A549 (cell line): ENCODE measurements at regions not wholly inside any gene's neighbourhood (a gene's known extent, or its start where the extent isn't known, plus 50 kb on each side); places are given as distances from the start of the nearest gene placed in this dataset.

Experiments
- ATAC-seq, 2 experiments: fragments of 200-7000 bp in 1 of 2; fragments of >200 bp in 1 of 2; cut with Nextera tagmentation in 1 of 2; cut with Tn5 transposase in 1 of 2; 3 replicates each; pipeline versions ENCODE4 v1.8.0 to v1.9.1; 2018 to 2020; ENCODE audit warnings: mild to moderate bottlenecking in 1 of 2, moderate library complexity in 1 of 2
- CTCF ChIA-PET: fragments of 300-600 bp; sonication (Branson Sonifier 250); formaldehyde crosslinking; extraction: SDS; loops from one replicate; lab custom pipeline; 2021; ENCODE audit warnings: antibody characterized with exemption, inconsistent platforms; lab: Yijun Ruan, JAX
- POLR2A ChIA-PET: fragments of 350-600 bp; formaldehyde crosslinking; extraction: SDS; loops from one replicate; lab custom pipeline; 2021; ENCODE audit warnings: antibody characterized with exemption, inconsistent platforms; lab: Yijun Ruan, JAX
- DNase-seq, 2 experiments: peaks; one replicate each; pipeline versions ENCODE4 v3.0.0 to v3.0.0-alpha.2; 2011 to 2016; ENCODE audit warnings: low read depth in 1 of 2, low spot score in 1 of 2
- FAIRE-seq: peaks from 2 replicates; lab custom pipeline; 2011; peaks lifted over from hg19 to GRCh38; lab: Jason Lieb, UNC
- H3K27ac ChIP-seq, 2 experiments: fragments of >200 bp; sonication (Bioruptor Twin); formaldehyde crosslinking; 3 replicates each; pipeline ENCODE4 v1.5.1; 2016 to 2017
- H3K4me1 ChIP-seq: fragments of >200 bp; sonication (Bioruptor Twin); formaldehyde crosslinking; 3 replicates; pipeline ENCODE4 v1.6.1; 2016
- H3K4me2 ChIP-seq: fragments of >200 bp; sonication (Bioruptor Twin); formaldehyde crosslinking; 3 replicates; pipeline ENCODE4 v1.6.1; 2016
- H3K4me3 ChIP-seq: fragments of >200 bp; sonication (Bioruptor Twin); formaldehyde crosslinking; 3 replicates; pipeline ENCODE4 v1.5.1; 2016
- H3K9me3 ChIP-seq: fragments of >200 bp; sonication (Bioruptor Twin); formaldehyde crosslinking; 3 replicates; pipeline ENCODE4 v1.6.1; 2016
- BHLHE40 ChIP-seq: IDR thresholded peaks from 2 replicates; pipeline ENCODE4 v1.6.1; 2012; ENCODE audit warnings: low read depth, low read length, inconsistent platforms
- CBX8 ChIP-seq: fragments of 200-600 bp; sonication (generic); IDR thresholded peaks from 2 replicates; pipeline ENCODE4 v1.6.1; 2016
- CHD4 ChIP-seq: fragments of 200-600 bp; sonication (generic); IDR thresholded peaks from 2 replicates; pipeline ENCODE4 v1.6.1; 2016; ENCODE audit warnings: antibody characterized with exemption, mild to moderate bottlenecking, borderline replicate concordance
- CTCF ChIP-seq: fragments of >200 bp; sonication (Bioruptor Twin); formaldehyde crosslinking; IDR thresholded peaks from 3 replicates; pipeline ENCODE4 v1.5.1; 2016
- E2F6 ChIP-seq: IDR thresholded peaks from 2 replicates; pipeline ENCODE4 v1.6.1; 2012; ENCODE audit warnings: low read depth, borderline replicate concordance
- EHF ChIP-seq: fragments of 250-450 bp; sonication (Bioruptor Pico); IDR thresholded peaks from 2 replicates; pipeline ENCODE4 v1.5.0; 2020; ENCODE audit warnings: mild to moderate bottlenecking
- HDAC2 ChIP-seq: fragments of 200-600 bp; sonication (generic); IDR thresholded peaks from 2 replicates; pipeline ENCODE4 v1.6.1; 2016
- HOXA7 ChIP-seq: fragments of 250-450 bp; sonication (Bioruptor Pico); IDR thresholded peaks from 2 replicates; pipeline ENCODE4 v1.5.0; 2020; ENCODE audit warnings: mild to moderate bottlenecking, moderate library complexity
- JUNB ChIP-seq: fragments of >200 bp; sonication (Bioruptor Twin); formaldehyde crosslinking; IDR thresholded peaks from 2 replicates; pipeline ENCODE4 v1.6.1; 2016
- KDM5A ChIP-seq: fragments of 200-600 bp; sonication (generic); IDR thresholded peaks from 2 replicates; pipeline ENCODE4 v1.6.1; 2016; ENCODE audit warnings: antibody characterized with exemption, mild to moderate bottlenecking
- MAFK ChIP-seq: fragments of 450-650 bp; IDR thresholded peaks from 2 replicates; pipeline ENCODE4 v1.6.1; 2014; ENCODE audit not compliant: partially characterized antibody
- MAX ChIP-seq: IDR thresholded peaks from 2 replicates; pipeline ENCODE4 v1.6.1; 2012
- MAZ ChIP-seq: fragments of 150-350 bp; IDR thresholded peaks from 2 replicates; pipeline ENCODE4 v1.6.1; 2014; ENCODE audit warnings: antibody characterized with exemption, low read depth, low read length, borderline replicate concordance
- NFE2L2 ChIP-seq: fragments of 150-350 bp; conservative IDR thresholded peaks from 2 replicates; pipeline ENCODE4 v1.6.1; 2014; ENCODE audit warnings: low read length
- NR3C1 ChIP-seq: fragments of >200 bp; sonication (Bioruptor Twin); formaldehyde crosslinking; IDR thresholded peaks from 3 replicates; pipeline ENCODE4 v1.6.1; 2017
- PBX3 ChIP-seq: IDR thresholded peaks from 2 replicates; pipeline ENCODE4 v1.6.1; 2012
- POLR2AphosphoS2 ChIP-seq: conservative IDR thresholded peaks from 2 replicates; pipeline ENCODE4 v1.6.1; 2012; ENCODE audit warnings: low read length, improper control_type of control experiment, inconsistent platforms
- RAD21 ChIP-seq, 2 experiments: fragments of >200 bp in 1 of 2; sonication (Bioruptor Twin) in 1 of 2; formaldehyde crosslinking in 1 of 2; IDR thresholded peaks in 1 of 2; conservative IDR thresholded peaks in 1 of 2; 2 replicates in 1 of 2; 3 replicates in 1 of 2; pipeline ENCODE4 v1.6.1; 2012 to 2018; ENCODE audit warnings: inconsistent platforms in 1 of 2
- RCOR1 ChIP-seq: fragments of 150-350 bp; IDR thresholded peaks from 2 replicates; pipeline ENCODE4 v1.6.1; 2014; ENCODE audit warnings: antibody characterized with exemption, low read length, low read depth
- REST ChIP-seq: fragments of 200-600 bp; sonication (generic); IDR thresholded peaks from 2 replicates; pipeline ENCODE4 v1.6.1; 2016; ENCODE audit warnings: antibody characterized with exemption, mild to moderate bottlenecking, moderate library complexity
- RFX5 ChIP-seq: fragments of 450-650 bp; IDR thresholded peaks from 2 replicates; pipeline ENCODE4 v1.7.1; 2014; ENCODE audit warnings: antibody characterized with exemption, mild to moderate bottlenecking, moderate library complexity
- RNF2 ChIP-seq: fragments of 200-600 bp; sonication (generic); IDR thresholded peaks from 2 replicates; pipeline ENCODE4 v1.6.1; 2016; ENCODE audit warnings: low read depth, mild to moderate bottlenecking, antibody characterized with exemption, moderate library complexity, borderline replicate concordance
- TP53 ChIP-seq: fragments of 250-450 bp; sonication (Bioruptor Pico); IDR thresholded peaks from 2 replicates; pipeline ENCODE4 v1.5.0; 2021; ENCODE audit warnings: mild to moderate bottlenecking, moderate library complexity
- USF2 ChIP-seq: fragments of 450-650 bp; IDR thresholded peaks from 2 replicates; pipeline ENCODE4 v1.6.1; 2014; ENCODE audit warnings: antibody characterized with exemption
- ZFP36 ChIP-seq: fragments of 450-650 bp; IDR thresholded peaks from 2 replicates; pipeline ENCODE4 v1.6.1; 2014; ENCODE audit warnings: borderline replicate concordance; ENCODE audit not compliant: partially characterized antibody
- ZNF302 ChIP-seq: fragments of 250-450 bp; sonication (Bioruptor Pico); IDR thresholded peaks from 2 replicates; pipeline ENCODE4 v1.9.0; 2021; ENCODE audit warnings: inconsistent platforms, mild to moderate bottlenecking, moderate library complexity
- ZSCAN20 ChIP-seq: fragments of 250-450 bp; sonication (Bioruptor Pico); IDR thresholded peaks from 2 replicates; pipeline ENCODE4 v1.8.0; 2022; ENCODE audit warnings: mild to moderate bottlenecking, moderate library complexity

GRCh38 chr7:88460650-88461049 lies 154.0 kb upstream of the STEAP4 start:
- Histone ChIP-seq H3K4me1 (no peaks in the 10 kb centered on the region), H3K27ac (no peak overlapping the region), H3K4me3 (no peak overlapping the region), H3K4me2 (no peak overlapping the region), H3K9me3 (no peaks in the 10 kb centered on the region)
- FAIRE-seq (no peak), DNase-seq (no peak), ATAC-seq (no peak)
- POLR2A ChIA-PET = no interaction called here
- TF ChIP-seq BHLHE40 (no peak), E2F6 (no peak), TP53 (CRISPR knock-in tag) (no peak), CTCF (no peak), NR3C1 (no peak), NFE2L2 (no peak), MAX (no peak), POLR2AphosphoS2 (no peak), ZSCAN20 (CRISPR knock-in tag) (no peak), HOXA7 (no peak), RCOR1 (no peak), MAFK (no peak), KDM5A (no peak), REST (no peak), RAD21 (conservative IDR thresholded peaks at IDR 0.05 in 1 of 2, IDR thresholded peaks at IDR 0.05 in 1 of 2) (no peak), USF2 (no peak), JUNB (no peak), CHD4 (no peak), EHF (CRISPR knock-in tag) (no peak), RFX5 (no peak)
- CTCF ChIA-PET = no interaction called here

- ChIA-PET POLR2A (no interaction called here), CTCF (interaction anchor here (0.7 to 1.0 kb wide), 2 partner anchors 9 to 216 kb away, joined by 3 read pairs; no protein-coding TSS in a partner anchor)
- Histone ChIP-seq H3K27ac (no peak overlapping the region), H3K4me3 (no peak overlapping the region), H3K4me1 (no peaks in the 10 kb centered on the region), H3K9me3 (no peaks in the 10 kb centered on the region), H3K4me2 (no peak overlapping the region)
- TF ChIP-seq ZFP36 (no peak), MAZ (no peak), CHD4 (no peak), ZNF302 (CRISPR knock-in tag) (no peak), NR3C1 (no peak), CBX8 (no peak), E2F6 (no peak), PBX3 (no peak), HDAC2 (no peak), TP53 (CRISPR knock-in tag) (no peak), RNF2 (no peak)
- FAIRE-seq (no peak), ATAC-seq (no peak), DNase-seq (no peak)
Observed at GRCh38 chr7:88458946-88459345, 152.3 kb upstream of the STEAP4 start.
